CD4-positive, alpha-beta T cell treated with Interleukin-1 beta for 1 hour (primary cell): ENCODE measurements at regions not wholly inside any gene's neighbourhood (a gene's known extent, or its start where the extent isn't known, plus 50 kb on each side); places are given as distances from the start of the nearest gene placed in this dataset.
A peak's percentile ranks its signal among the peaks of the same experiment; 100 is the strongest.
"Not testable (repeated sequence)": the region's sequence is repeated elsewhere in the genome, so short reads cannot be mapped to it uniquely, and the experiment has no call there.

ENCODE experiments used
- DNase-seq, 2 donors: peaks; one replicate each; pipeline ENCODE4 v3.0.0-alpha.2; 2020 to 2022

- DNase-seq: not testable (repeated sequence)
These were observed 223.7 kb upstream of the ANKRD20A1 start for GRCh38 chr9:67635067-67635466.

- DNase-seq: not testable (repeated sequence)
These were observed 246.8 kb upstream of the ANKRD20A1 start for GRCh38 chr9:67611900-67612299.

GRCh38 chr9:67609872-67610271 lies 248.9 kb upstream of the ANKRD20A1 start:
- DNase-seq: not testable (repeated sequence)

- DNase-seq: not testable (repeated sequence)
These were observed 249.3 kb upstream of the ANKRD20A1 start for GRCh38 chr9:67609435-67609834.

GRCh38 chr9:67605113-67605512 lies 253.6 kb upstream of the ANKRD20A1 start:
- DNase-seq: not testable (repeated sequence)

GRCh38 chr9:67603609-67604008 lies 255.1 kb upstream of the ANKRD20A1 start:
- DNase-seq: peak in 1 of 2 donors; percentile 49

GRCh38 chr9:67592424-67592823 lies 266.3 kb upstream of the ANKRD20A1 start:
- DNase-seq: not testable (repeated sequence)

GRCh38 chr9:67555874-67556273 lies 302.9 kb upstream of the ANKRD20A1 start:
- not testable (repeated sequence) for DNase-seq

GRCh38 chr9:67550044-67550443 lies 308.7 kb upstream of the ANKRD20A1 start:
- not testable (repeated sequence) for DNase-seq

GRCh38 chr9:67529834-67530233 lies 328.9 kb upstream of the ANKRD20A1 start:
- DNase-seq: not testable (repeated sequence)

- DNase-seq: not testable (repeated sequence)
These were observed 341.8 kb upstream of the ANKRD20A1 start for GRCh38 chr9:67516938-67517337.

- not testable (repeated sequence) for DNase-seq
These were observed 344.1 kb upstream of the ANKRD20A1 start for GRCh38 chr9:67514587-67514986.

GRCh38 chr9:67503728-67504369 lies 354.9 kb upstream of the ANKRD20A1 start:
- not testable (repeated sequence) for DNase-seq

- DNase-seq: not testable (repeated sequence)
These were observed 366.7 kb upstream of the ANKRD20A1 start for GRCh38 chr9:67492028-67492427.

GRCh38 chr9:67477465-67477864 lies 381.3 kb upstream of the ANKRD20A1 start:
- DNase-seq: not testable (repeated sequence)

- DNase-seq: not testable (repeated sequence)
These were observed 388.0 kb upstream of the ANKRD20A1 start for GRCh38 chr9:67470739-67471138.

GRCh38 chr9:67468326-67468725 lies 390.4 kb upstream of the ANKRD20A1 start:
- DNase-seq: not testable (repeated sequence)

- not testable (repeated sequence) for DNase-seq
These were observed 396.7 kb upstream of the ANKRD20A1 start for GRCh38 chr9:67461796-67462757.

- DNase-seq: not testable (repeated sequence)
These were observed 405.8 kb upstream of the ANKRD20A1 start for GRCh38 chr9:67452941-67453340.

GRCh38 chr9:67442313-67442712 lies 416.4 kb upstream of the ANKRD20A1 start:
- DNase-seq: not testable (repeated sequence)

GRCh38 chr9:67437011-67437410 lies 421.7 kb upstream of the ANKRD20A1 start:
- DNase-seq: not testable (repeated sequence)

- DNase-seq: not testable (repeated sequence)
These were observed 432.5 kb upstream of the SPATA31A3 start for GRCh38 chr9:67424881-67425280.

GRCh38 chr9:67423049-67423728 lies 430.8 kb upstream of the SPATA31A3 start:
- DNase-seq: not testable (repeated sequence)
